Ovary (tissue), 7 donors: ENCODE measurements at regions not wholly inside any gene's neighbourhood (a gene's known extent, or its start where the extent isn't known, plus 50 kb on each side); places are given as distances from the start of the nearest gene placed in this dataset.

ENCODE experiments used
- DNase-seq, 5 donors: peaks; one replicate each; pipeline ENCODE4 v3.0.0-alpha.2; 2019 to 2020
- H3K27ac ChIP-seq, 2 donors: fragments of 200-600 bp; one replicate each; pipeline versions ENCODE4 v1.5.1 to v1.8.0; 2019 to 2022
- H3K27me3 ChIP-seq: fragments of 200-600 bp; one replicate; pipeline ENCODE4 v1.8.0; 2022
- H3K36me3 ChIP-seq: fragments of 200-600 bp; sonication (generic); one replicate; pipeline ENCODE4 v1.5.1; 2019
- H3K4me1 ChIP-seq: one replicate; pipeline ENCODE4 v1.8.1; 2013; ENCODE audit warnings: mild to moderate bottlenecking, moderate library complexity; ENCODE audit not compliant: insufficient read depth
- H3K4me3 ChIP-seq: fragments of 200-600 bp; sonication (generic); one replicate; pipeline ENCODE4 v1.5.1; 2017
- H3K9me3 ChIP-seq, 2 donors: fragments of 200-600 bp in 1 of 2; sonication (generic) in 1 of 2; one replicate each; pipeline versions ENCODE4 v1.5.1 to v1.8.1; 2013 to 2019; ENCODE audit warnings: mild to moderate bottlenecking in 1 of 2, moderate library complexity in 1 of 2
- CTCF ChIP-seq, 3 donors: fragments of 450-650 bp in 2 of 3; fragments of 200-600 bp in 1 of 3; IDR thresholded peaks; one replicate each; pipeline versions ENCODE4 v1.5.1 to v1.8.0; 2016 to 2022; ENCODE audit warnings: antibody characterized with exemption in 3 of 3, mild to moderate bottlenecking in 1 of 3
- EP300 ChIP-seq: sonication (generic); formaldehyde crosslinking; IDR thresholded peaks from one replicate; pipeline ENCODE4 v1.6.1; 2017; ENCODE audit warnings: antibody characterized with exemption
- POLR2A ChIP-seq: fragments of 450-650 bp; IDR thresholded peaks from one replicate; pipeline ENCODE4 v1.6.1; 2017; ENCODE audit warnings: antibody characterized with exemption, mild to moderate bottlenecking, moderate library complexity
- WGBS, 3 donors: extraction: QIAGEN DNeasy Blood & Tissue Kit in 1 of 3; methylation state at CpG; one replicate each; pipeline versions ENCODE4 v1.1.5 to v1.1.7; 2013 to 2017; 5-methylcytosine and 5-hydroxymethylcytosine counted together
- intact Hi-C, 4 donors: fragments of 100-400 bp; cut with DNase I; formaldehyde crosslinking; loops; one replicate each; pipeline versions ENCODE4 v1.11.0 to v1.15.1; 2022 to 2023
- donor health status: DM: no; HTN: no; CAD: no; lungs with moderate emphysema.
- donor health status: DM: no; HTN: no; CAD: no.
- donor health status: Bipolar disorder and iron deficiency.
- donor health status: DM: no; HTN: no; CAD: no.
- donor health status: DM: yes; HTN: yes; CAD: no.

DNA sequence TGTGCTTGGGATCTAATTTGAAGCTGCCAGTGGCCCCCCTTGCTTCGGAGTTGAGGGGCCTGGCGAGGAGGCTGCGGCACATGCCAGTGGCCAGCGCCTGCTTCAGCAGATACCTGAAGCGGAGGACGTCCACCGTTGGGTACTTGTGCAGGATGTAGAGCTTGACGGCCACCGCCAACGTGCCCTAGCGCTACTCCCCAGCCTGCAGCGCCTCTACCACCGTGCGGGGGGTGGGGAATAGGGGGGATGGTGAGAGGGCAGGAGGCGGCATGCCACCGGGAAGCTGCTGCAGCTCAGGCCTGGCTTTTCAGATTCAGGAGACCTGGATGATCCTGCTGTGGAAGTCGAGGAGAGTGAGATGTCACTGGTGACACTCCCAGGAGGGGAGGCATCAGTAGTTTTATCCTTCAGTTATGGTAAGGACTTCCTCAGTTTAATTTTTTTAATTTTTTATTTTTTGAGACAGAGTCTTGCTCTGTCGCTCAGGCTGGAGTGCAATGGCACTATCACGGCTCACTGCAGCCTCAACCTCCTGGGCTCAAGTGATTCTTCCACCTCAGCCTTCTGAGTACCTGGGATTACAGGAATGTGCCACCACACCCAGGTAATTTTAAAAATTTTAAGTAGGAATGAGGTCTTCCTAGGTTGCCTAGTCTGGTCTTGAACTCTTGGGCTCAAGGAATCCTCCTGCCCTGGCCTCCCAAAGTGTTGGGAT lies 150.6 kb upstream of the FRMD4B start:
- H3K4me1 ChIP-seq, result peaks cover 2% of the 10 kb centered on the region
- WGBS, 3 donors, result 89 to 95% (median 92%) methylated on average over 19 of the region's 19 CpGs
- TF ChIP-seq POLR2A (no peak), EP300 (no peak)
- intact Hi-C loops, result no loop called here
- H3K4me3 ChIP-seq, result no peak overlapping the region
- no peaks in the 10 kb centered on the region for H3K9me3 ChIP-seq
- no peaks in the 10 kb centered on the region for H3K36me3 ChIP-seq
- peak in 1 of 5 donors; percentile 16 for DNase-seq
- H3K27me3 ChIP-seq, result no peaks in the 10 kb centered on the region
- no peak overlapping the region for H3K27ac ChIP-seq

GRCh38 chr3:69535613-69536012 lies 149.7 kb upstream of the FRMD4B start:
- H3K27me3 ChIP-seq, result no peaks in the 10 kb centered on the region
- no peak for DNase-seq
- intact Hi-C loops, result no loop called here
- no peak overlapping the region for H3K4me3 ChIP-seq
- 85 to 97% (median 96%) methylated on average over 9 of the region's 9 CpGs for WGBS, 3 donors
- H3K4me1 ChIP-seq, result peaks cover 2% of the 10 kb centered on the region
- H3K27ac ChIP-seq, result no peak overlapping the region
- no peaks in the 10 kb centered on the region for H3K36me3 ChIP-seq
- no peaks in the 10 kb centered on the region for H3K9me3 ChIP-seq
- TF ChIP-seq EP300 (no peak), CTCF (IDR thresholded peaks at IDR 0.05) (no peak), POLR2A (no peak)

- Histone ChIP-seq H3K4me3 (no peak overlapping the region), H3K36me3 (no peaks in the 10 kb centered on the region), H3K4me1 (peaks cover 2% of the 10 kb centered on the region), H3K27ac (no peak overlapping the region), H3K9me3 (no peaks in the 10 kb centered on the region), H3K27me3 (no peaks in the 10 kb centered on the region)
- no peak for DNase-seq
- TF ChIP-seq CTCF (IDR thresholded peaks at IDR 0.05), result no peak
- TF ChIP-seq EP300, result no peak
- TF ChIP-seq POLR2A, result no peak
- 71 to 79% (median 71%) methylated on average over 5 of the region's 5 CpGs for WGBS, 3 donors
- intact Hi-C loops, result no loop called here
Measured at GRCh38 chr3:69532547-69533224, 146.8 kb upstream of the FRMD4B start.

DNA sequence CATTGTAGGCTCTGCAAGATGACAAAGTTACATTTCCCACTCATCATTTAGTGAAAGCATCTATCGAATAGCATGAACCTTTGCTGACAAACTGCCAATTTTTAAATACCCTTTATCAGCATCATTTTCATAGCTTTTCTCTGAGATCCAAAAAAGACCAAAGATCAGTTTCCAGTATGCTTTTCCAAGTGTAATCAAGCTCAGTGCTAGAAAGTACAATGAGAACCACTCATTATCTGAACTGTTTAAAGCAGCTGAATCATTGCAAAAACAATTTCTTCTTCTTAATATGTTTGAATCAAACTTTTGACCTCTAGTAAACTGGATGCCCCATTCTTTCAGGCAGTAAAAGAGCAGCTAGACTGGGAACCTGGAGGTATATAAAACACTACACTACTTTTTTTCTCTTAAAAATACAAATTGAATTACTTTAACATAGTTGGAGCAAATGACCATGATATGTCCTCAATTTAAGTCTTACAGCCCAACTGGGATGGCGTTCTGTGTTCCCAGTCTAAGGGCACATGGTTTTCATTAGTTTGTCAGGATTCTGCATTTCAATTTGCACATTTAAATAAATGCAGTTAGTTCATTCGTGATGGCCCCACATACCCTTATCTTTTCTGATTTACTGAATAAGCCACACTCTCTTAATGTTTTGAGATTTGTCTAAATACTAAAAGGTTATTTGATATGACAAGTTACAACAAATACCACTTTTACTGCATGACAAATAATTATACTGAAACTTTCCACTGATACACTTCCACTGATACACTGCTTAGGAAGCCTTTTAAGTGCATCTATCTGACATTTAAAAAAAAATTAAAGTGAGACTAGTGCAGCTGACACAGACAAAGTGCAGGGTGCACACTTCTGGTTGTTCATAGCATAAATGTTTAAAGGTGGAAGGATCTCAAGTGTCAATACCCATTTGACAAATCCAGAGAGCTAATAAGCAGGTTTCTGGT lies 146.0 kb upstream of the FRMD4B start:
- Histone ChIP-seq H3K9me3 (no peaks in the 10 kb centered on the region), H3K4me1 (peaks cover 2% of the 10 kb centered on the region), H3K4me3 (no peak overlapping the region), H3K27me3 (no peaks in the 10 kb centered on the region), H3K27ac (no peak overlapping the region), H3K36me3 (no peaks in the 10 kb centered on the region)
- TF ChIP-seq EP300 (no peak), POLR2A (no peak), CTCF (IDR thresholded peaks at IDR 0.05) (no peak)
- DNase-seq, result no peak
- intact Hi-C loops, result no loop called here
- 12 to 20% (median 13%) methylated on average over 3 of the region's 3 CpGs for WGBS, 3 donors
